ENCODE measurements at regions not wholly inside any gene's neighbourhood (a gene's known extent, or its start where the extent isn't known, plus 50 kb on each side); places are given as distances from the start of the nearest gene placed in this dataset.
"Not testable (repeated sequence)": the region's sequence is repeated elsewhere in the genome, so short reads cannot be mapped to it uniquely, and the experiment has no call there.

GRCh38 chr4:184335520-184335919 is 117.8 kb upstream of the ENPP6 start:
- DNase-seq (ENCODE audit: missing footprints) (no peak), ATAC-seq (no peak)
- intact Hi-C loops (cut with DNase I): no loop called here

- not testable (repeated sequence) for DNase-seq (ENCODE audit: missing footprints); ATAC-seq
- intact Hi-C loops (cut with DNase I): loop anchor here (5.0 kb wide), 1 partner anchor 46 kb away; no protein-coding TSS in a partner anchor
These were observed 115.8 kb upstream of the ENPP6 start for GRCh38 chr4:184333446-184333845.

GRCh38 chr4:184331268-184331995 is 113.8 kb upstream of the ENPP6 start:
- DNase-seq (ENCODE audit: missing footprints) (no peak), ATAC-seq (peak; percentile 37)
- intact Hi-C loops (cut with DNase I): loop anchor here (5.0 kb wide), 1 partner anchor 44 kb away; no protein-coding TSS in a partner anchor

GRCh38 chr4:184330517-184331094 is 112.9 kb upstream of the ENPP6 start:
- not testable (repeated sequence) for DNase-seq (ENCODE audit: missing footprints); ATAC-seq
- intact Hi-C loops (cut with DNase I): loop anchor here (5.0 kb wide), 1 partner anchor 43 kb away; no protein-coding TSS in a partner anchor

- DNase-seq (ENCODE audit: missing footprints) (no peak), ATAC-seq (peak; percentile 56)
- intact Hi-C loops (cut with DNase I): loop anchor here (5.0 kb wide), 1 partner anchor 43 kb away; no protein-coding TSS in a partner anchor
These were observed 112.2 kb upstream of the ENPP6 start for GRCh38 chr4:184329659-184330400.

GRCh38 chr4:184329235-184329634 is 111.6 kb upstream of the ENPP6 start:
- intact Hi-C loops (cut with DNase I): no loop called here
- ATAC-seq (no peak), DNase-seq (ENCODE audit: missing footprints) (no peak)

GRCh38 chr4:184328022-184328736 is 110.5 kb upstream of the ENPP6 start:
- intact Hi-C loops (cut with DNase I): no loop called here
- ATAC-seq (no peak), DNase-seq (ENCODE audit: missing footprints) (no peak)

GRCh38 chr4:184324939-184325477 is 107.3 kb upstream of the ENPP6 start:
- ATAC-seq (no peak), DNase-seq (ENCODE audit: missing footprints) (no peak)
- intact Hi-C loops (cut with DNase I): no loop called here

- intact Hi-C loops (cut with DNase I): no loop called here
- no peak for DNase-seq (ENCODE audit: missing footprints)
- no peak for ATAC-seq
These were observed 104.8 kb upstream of the ENPP6 start for GRCh38 chr4:184322328-184323025.

GRCh38 chr4:184320631-184321030 is 103.0 kb upstream of the ENPP6 start:
- ATAC-seq: no peak
- intact Hi-C loops (cut with DNase I): no loop called here
- DNase-seq (ENCODE audit: missing footprints): no peak

- no peak for ATAC-seq
- intact Hi-C loops (cut with DNase I): no loop called here
These were observed 101.2 kb upstream of the ENPP6 start for GRCh38 chr4:184318852-184319251.

GRCh38 chr4:184317234-184317918 is 99.7 kb upstream of the ENPP6 start:
- ATAC-seq: no peak
- intact Hi-C loops (cut with DNase I): no loop called here
- no peak for DNase-seq (ENCODE audit: missing footprints)

More at GRCh38 chr4:184318852-184319251, 101.2 kb upstream of the ENPP6 start:
- no peak for DNase-seq (ENCODE audit: missing footprints)

GRCh38 chr4:184316821-184317220 is 99.1 kb upstream of the ENPP6 start:
- intact Hi-C loops (cut with DNase I): no loop called here
- ATAC-seq (no peak), DNase-seq (ENCODE audit: missing footprints) (no peak)

- intact Hi-C loops (cut with DNase I): no loop called here
- ATAC-seq (no peak), DNase-seq (ENCODE audit: missing footprints) (no peak)
These were observed 98.1 kb upstream of the ENPP6 start for GRCh38 chr4:184315675-184316359.

- ATAC-seq (no peak), DNase-seq (ENCODE audit: missing footprints) (no peak)
These were observed 96.3 kb upstream of the ENPP6 start for GRCh38 chr4:184313702-184314659.

GRCh38 chr4:184313058-184313581 is 95.4 kb upstream of the ENPP6 start:
- intact Hi-C loops (cut with DNase I): no loop called here
- ATAC-seq (no peak), DNase-seq (ENCODE audit: missing footprints) (no peak)

More at GRCh38 chr4:184313702-184314659, 96.3 kb upstream of the ENPP6 start:
- intact Hi-C loops (cut with DNase I): no loop called here

All from Right ventricle myocardium inferior (tissue), 1 donor.